ENCODE measurements at regions not wholly inside any gene's neighbourhood (a gene's known extent, or its start where the extent isn't known, plus 50 kb on each side); places are given as distances from the start of the nearest gene placed in this dataset.
A peak's percentile ranks its signal among the peaks of the same experiment; 100 is the strongest.
"Not testable (repeated sequence)": the region's sequence is repeated elsewhere in the genome, so short reads cannot be mapped to it uniquely, and the experiment has no call there.

- H3K9me3 ChIP-seq (ENCODE audit: control insufficient read depth, insufficient read depth, low read length), result no peaks in the 10 kb centered on the region
- H3K4me3 ChIP-seq (ENCODE audit: low read depth, low read length), result no peak overlapping the region
- peaks cover 3% of the 10 kb centered on the region for H3K4me1 ChIP-seq (ENCODE audit: control insufficient read depth, insufficient read depth, low read length)
- no peak overlapping the region for H3K27ac ChIP-seq (ENCODE audit: low read depth, low read length)
- WGBS (ENCODE audit: insufficient coverage), result 100% methylated on average over 1 of the region's 1 CpG
- DNase-seq (ENCODE audit: low read depth in 4 of 6, low spot score in 6 of 6), result no peak
- H3K36me3 ChIP-seq (ENCODE audit: control insufficient read depth, insufficient read depth, low read length), result no peaks in the 10 kb centered on the region
- no peaks in the 10 kb centered on the region for H3K27me3 ChIP-seq (ENCODE audit: control insufficient read depth, insufficient read depth, low read length)
These were observed 519.8 kb upstream of the FLRT2 start for GRCh38 chr14:85010186-85010585.

- Histone ChIP-seq H3K27me3 (ENCODE audit: control insufficient read depth, insufficient read depth, low read length) (no peaks in the 10 kb centered on the region), H3K27ac (ENCODE audit: low read depth, low read length) (no peak overlapping the region), H3K4me1 (ENCODE audit: control insufficient read depth, insufficient read depth, low read length) (no peaks in the 10 kb centered on the region), H3K4me3 (ENCODE audit: low read depth, low read length) (no peak overlapping the region), H3K36me3 (ENCODE audit: control insufficient read depth, insufficient read depth, low read length) (no peaks in the 10 kb centered on the region), H3K9me3 (ENCODE audit: control insufficient read depth, insufficient read depth, low read length) (no peaks in the 10 kb centered on the region)
- peak in 1 of 6 donors; percentile 58 for DNase-seq (ENCODE audit: low read depth in 4 of 6, low spot score in 6 of 6)
- no CpG with 5 or more reads among the region's 1 CpG for WGBS (ENCODE audit: insufficient coverage)
These were observed 513.4 kb upstream of the FLRT2 start for GRCh38 chr14:85016496-85016895.

- not testable (repeated sequence) for H3K27me3 ChIP-seq (ENCODE audit: control insufficient read depth, insufficient read depth, low read length); DNase-seq (ENCODE audit: low read depth in 4 of 6, low spot score in 6 of 6); H3K36me3 ChIP-seq (ENCODE audit: control insufficient read depth, insufficient read depth, low read length); H3K9me3 ChIP-seq (ENCODE audit: control insufficient read depth, insufficient read depth, low read length); H3K27ac ChIP-seq (ENCODE audit: low read depth, low read length); H3K4me3 ChIP-seq (ENCODE audit: low read depth, low read length); H3K4me1 ChIP-seq (ENCODE audit: control insufficient read depth, insufficient read depth, low read length)
- 87% methylated on average over 5 of the region's 7 CpGs for WGBS (ENCODE audit: insufficient coverage)
These were observed 506.1 kb upstream of the FLRT2 start for GRCh38 chr14:85023866-85024265.

- Histone ChIP-seq H3K27ac (ENCODE audit: low read depth, low read length) (no peak overlapping the region), H3K9me3 (ENCODE audit: control insufficient read depth, insufficient read depth, low read length) (no peaks in the 10 kb centered on the region), H3K4me3 (ENCODE audit: low read depth, low read length) (no peak overlapping the region), H3K27me3 (ENCODE audit: control insufficient read depth, insufficient read depth, low read length) (no peaks in the 10 kb centered on the region), H3K4me1 (ENCODE audit: control insufficient read depth, insufficient read depth, low read length) (no peaks in the 10 kb centered on the region), H3K36me3 (ENCODE audit: control insufficient read depth, insufficient read depth, low read length) (no peaks in the 10 kb centered on the region)
- DNase-seq (ENCODE audit: low read depth in 4 of 6, low spot score in 6 of 6), result no peak
- WGBS (ENCODE audit: insufficient coverage), result 63% methylated on average over 2 of the region's 2 CpGs
These were observed 505.0 kb upstream of the FLRT2 start for GRCh38 chr14:85024931-85025330.

GRCh38 chr14:85027681-85028370 is 502.1 kb upstream of the FLRT2 start:
- Histone ChIP-seq H3K27ac (ENCODE audit: low read depth, low read length) (no peak overlapping the region), H3K9me3 (ENCODE audit: control insufficient read depth, insufficient read depth, low read length) (no peaks in the 10 kb centered on the region), H3K4me1 (ENCODE audit: control insufficient read depth, insufficient read depth, low read length) (no peaks in the 10 kb centered on the region), H3K4me3 (ENCODE audit: low read depth, low read length) (no peak overlapping the region), H3K36me3 (ENCODE audit: control insufficient read depth, insufficient read depth, low read length) (no peaks in the 10 kb centered on the region), H3K27me3 (ENCODE audit: control insufficient read depth, insufficient read depth, low read length) (no peaks in the 10 kb centered on the region)
- WGBS (ENCODE audit: insufficient coverage), result 88% methylated on average over 1 of the region's 2 CpGs
- DNase-seq (ENCODE audit: low read depth in 4 of 6, low spot score in 6 of 6), result peak in 1 of 6 donors; percentile 64

GRCh38 chr14:85037411-85037810 is 492.5 kb upstream of the FLRT2 start:
- WGBS (ENCODE audit: insufficient coverage), result no CpG with 5 or more reads among the region's 2 CpGs
- H3K27me3 ChIP-seq (ENCODE audit: control insufficient read depth, insufficient read depth, low read length), result no peaks in the 10 kb centered on the region
- no peak overlapping the region for H3K4me3 ChIP-seq (ENCODE audit: low read depth, low read length)
- no peak overlapping the region for H3K27ac ChIP-seq (ENCODE audit: low read depth, low read length)
- H3K9me3 ChIP-seq (ENCODE audit: control insufficient read depth, insufficient read depth, low read length), result no peaks in the 10 kb centered on the region
- no peaks in the 10 kb centered on the region for H3K36me3 ChIP-seq (ENCODE audit: control insufficient read depth, insufficient read depth, low read length)
- no peaks in the 10 kb centered on the region for H3K4me1 ChIP-seq (ENCODE audit: control insufficient read depth, insufficient read depth, low read length)
- DNase-seq (ENCODE audit: low read depth in 4 of 6, low spot score in 6 of 6), result no peak

GRCh38 chr14:85038526-85039352 is 491.2 kb upstream of the FLRT2 start:
- Histone ChIP-seq H3K9me3 (ENCODE audit: control insufficient read depth, insufficient read depth, low read length) (no peaks in the 10 kb centered on the region), H3K36me3 (ENCODE audit: control insufficient read depth, insufficient read depth, low read length) (no peaks in the 10 kb centered on the region), H3K27ac (ENCODE audit: low read depth, low read length) (no peak overlapping the region), H3K4me3 (ENCODE audit: low read depth, low read length) (no peak overlapping the region), H3K27me3 (ENCODE audit: control insufficient read depth, insufficient read depth, low read length) (no peaks in the 10 kb centered on the region), H3K4me1 (ENCODE audit: control insufficient read depth, insufficient read depth, low read length) (no peaks in the 10 kb centered on the region)
- 85% methylated on average over 4 of the region's 7 CpGs for WGBS (ENCODE audit: insufficient coverage)
- peak in 1 of 6 donors; percentile 74 for DNase-seq (ENCODE audit: low read depth in 4 of 6, low spot score in 6 of 6)

GRCh38 chr14:85039353-85039626 is 490.7 kb upstream of the FLRT2 start:
- Histone ChIP-seq H3K36me3 (ENCODE audit: control insufficient read depth, insufficient read depth, low read length) (no peaks in the 10 kb centered on the region), H3K4me1 (ENCODE audit: control insufficient read depth, insufficient read depth, low read length) (no peaks in the 10 kb centered on the region), H3K4me3 (ENCODE audit: low read depth, low read length) (no peak overlapping the region), H3K9me3 (ENCODE audit: control insufficient read depth, insufficient read depth, low read length) (no peaks in the 10 kb centered on the region), H3K27me3 (ENCODE audit: control insufficient read depth, insufficient read depth, low read length) (no peaks in the 10 kb centered on the region), H3K27ac (ENCODE audit: low read depth, low read length) (no peak overlapping the region)
- peak in 1 of 6 donors; percentile 29 for DNase-seq (ENCODE audit: low read depth in 4 of 6, low spot score in 6 of 6)

- Histone ChIP-seq H3K27ac (ENCODE audit: low read depth, low read length) (no peak overlapping the region), H3K36me3 (ENCODE audit: control insufficient read depth, insufficient read depth, low read length) (no peaks in the 10 kb centered on the region), H3K4me1 (ENCODE audit: control insufficient read depth, insufficient read depth, low read length) (no peaks in the 10 kb centered on the region), H3K4me3 (ENCODE audit: low read depth, low read length) (no peak overlapping the region), H3K27me3 (ENCODE audit: control insufficient read depth, insufficient read depth, low read length) (no peaks in the 10 kb centered on the region), H3K9me3 (ENCODE audit: control insufficient read depth, insufficient read depth, low read length) (no peaks in the 10 kb centered on the region)
- peak in 2 of 6 donors; percentile 30 to 66 for DNase-seq (ENCODE audit: low read depth in 4 of 6, low spot score in 6 of 6)
- 12% methylated on average over 2 of the region's 6 CpGs for WGBS (ENCODE audit: insufficient coverage)
These were observed 489.8 kb upstream of the FLRT2 start for GRCh38 chr14:85040046-85040685.

GRCh38 chr14:85041618-85042017 is 488.3 kb upstream of the FLRT2 start:
- Histone ChIP-seq H3K27ac (ENCODE audit: low read depth, low read length) (no peak overlapping the region), H3K4me1 (ENCODE audit: control insufficient read depth, insufficient read depth, low read length) (no peaks in the 10 kb centered on the region), H3K36me3 (ENCODE audit: control insufficient read depth, insufficient read depth, low read length) (no peaks in the 10 kb centered on the region), H3K27me3 (ENCODE audit: control insufficient read depth, insufficient read depth, low read length) (no peaks in the 10 kb centered on the region), H3K9me3 (ENCODE audit: control insufficient read depth, insufficient read depth, low read length) (no peaks in the 10 kb centered on the region), H3K4me3 (ENCODE audit: low read depth, low read length) (no peak overlapping the region)
- DNase-seq (ENCODE audit: low read depth in 4 of 6, low spot score in 6 of 6), result peak in 1 of 6 donors; percentile 16
